Tibial nerve (tissue), 4 donors: ENCODE measurements at regions not wholly inside any gene's neighbourhood (a gene's known extent, or its start where the extent isn't known, plus 50 kb on each side); places are given as distances from the start of the nearest gene placed in this dataset.

Source experiments
- EP300 ChIP-seq, 2 donors: sonication (generic); formaldehyde crosslinking; IDR thresholded peaks; one replicate each; pipeline ENCODE4 v1.6.1; 2017; ENCODE audit warnings: antibody characterized with exemption in 2 of 2, mild to moderate bottlenecking in 1 of 2
- POLR2A ChIP-seq, 2 donors: fragments of 450-650 bp; IDR thresholded peaks; one replicate each; pipeline ENCODE4 v1.6.1; 2017; ENCODE audit warnings: antibody characterized with exemption in 2 of 2, mild to moderate bottlenecking in 2 of 2, moderate library complexity in 2 of 2
- TF ChIP-seq, protein P1 (sequence below), 5 experiments: fragments of 200-600 bp in 3 of 5; fragments of 450-650 bp in 2 of 5; sonication (generic) in 3 of 5; IDR thresholded peaks; one replicate each; pipeline ENCODE4 v1.5.1; 2016 to 2019; ENCODE audit warnings: antibody characterized with exemption in 5 of 5, mild to moderate bottlenecking in 3 of 5, moderate library complexity in 2 of 5

GRCh38 chr2:190136259-190136658, 73.7 kb upstream of the MSTN start:
- TF ChIP-seq, protein P1, sequence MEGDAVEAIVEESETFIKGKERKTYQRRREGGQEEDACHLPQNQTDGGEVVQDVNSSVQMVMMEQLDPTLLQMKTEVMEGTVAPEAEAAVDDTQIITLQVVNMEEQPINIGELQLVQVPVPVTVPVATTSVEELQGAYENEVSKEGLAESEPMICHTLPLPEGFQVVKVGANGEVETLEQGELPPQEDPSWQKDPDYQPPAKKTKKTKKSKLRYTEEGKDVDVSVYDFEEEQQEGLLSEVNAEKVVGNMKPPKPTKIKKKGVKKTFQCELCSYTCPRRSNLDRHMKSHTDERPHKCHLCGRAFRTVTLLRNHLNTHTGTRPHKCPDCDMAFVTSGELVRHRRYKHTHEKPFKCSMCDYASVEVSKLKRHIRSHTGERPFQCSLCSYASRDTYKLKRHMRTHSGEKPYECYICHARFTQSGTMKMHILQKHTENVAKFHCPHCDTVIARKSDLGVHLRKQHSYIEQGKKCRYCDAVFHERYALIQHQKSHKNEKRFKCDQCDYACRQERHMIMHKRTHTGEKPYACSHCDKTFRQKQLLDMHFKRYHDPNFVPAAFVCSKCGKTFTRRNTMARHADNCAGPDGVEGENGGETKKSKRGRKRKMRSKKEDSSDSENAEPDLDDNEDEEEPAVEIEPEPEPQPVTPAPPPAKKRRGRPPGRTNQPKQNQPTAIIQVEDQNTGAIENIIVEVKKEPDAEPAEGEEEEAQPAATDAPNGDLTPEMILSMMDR (IDR thresholded peaks at IDR 0.05): no peak
- TF ChIP-seq POLR2A (IDR thresholded peaks at IDR 0.05) (no peak), EP300 (IDR thresholded peaks at IDR 0.05) (no peak)
